HG03354 (cell line): ENCODE measurements at regions not wholly inside any gene's neighbourhood (a gene's known extent, or its start where the extent isn't known, plus 50 kb on each side); places are given as distances from the start of the nearest gene placed in this dataset.

Experiments used
- ATAC-seq: cut with Tn5 transposase; IDR thresholded peaks from one replicate; pipeline ENCODE4 v1.9.1; 2021; ENCODE audit warnings: mild to moderate bottlenecking; ENCODE audit not compliant: unreplicated experiment, poor library complexity, severe bottlenecking

- ATAC-seq = no peak
Measured at GRCh38 chr2:188835006-188835405, 139.2 kb upstream of the COL3A1 start.

- no peak for ATAC-seq
Measured at GRCh38 chr2:188835821-188836220, 138.4 kb upstream of the COL3A1 start.

- ATAC-seq = no peak
Measured at GRCh38 chr2:188845692-188846091, 128.5 kb upstream of the COL3A1 start.

GRCh38 chr2:188848887-188849435, 125.2 kb upstream of the COL3A1 start:
- no peak for ATAC-seq

GRCh38 chr2:188850786-188851185, 123.4 kb upstream of the COL3A1 start:
- ATAC-seq = no peak

GRCh38 chr2:188851311-188851710, 122.9 kb upstream of the COL3A1 start:
- ATAC-seq = no peak

GRCh38 chr2:188851826-188852225, 122.3 kb upstream of the COL3A1 start:
- no peak for ATAC-seq

- no peak for ATAC-seq
Measured at GRCh38 chr2:188852772-188853171, 121.4 kb upstream of the COL3A1 start.

GRCh38 chr2:188853307-188853706, 120.9 kb upstream of the COL3A1 start:
- no peak for ATAC-seq

- no peak for ATAC-seq
Measured at GRCh38 chr2:188865681-188866080, 108.5 kb upstream of the COL3A1 start.

- ATAC-seq = no peak
Measured at GRCh38 chr2:188869550-188869949, 104.6 kb upstream of the COL3A1 start.

GRCh38 chr2:188870289-188870688, 103.9 kb upstream of the COL3A1 start:
- no peak for ATAC-seq

- no peak for ATAC-seq
Measured at GRCh38 chr2:188875104-188875503, 99.1 kb upstream of the COL3A1 start.

- no peak for ATAC-seq
Measured at GRCh38 chr2:188878716-188879115, 95.5 kb upstream of the COL3A1 start.

GRCh38 chr2:188880740-188881139, 93.4 kb upstream of the COL3A1 start:
- ATAC-seq = no peak

GRCh38 chr2:188881434-188881833, 92.7 kb upstream of the COL3A1 start:
- ATAC-seq = no peak

- no peak for ATAC-seq
Measured at GRCh38 chr2:188884046-188884445, 90.1 kb upstream of the COL3A1 start.

GRCh38 chr2:188884517-188884916, 89.7 kb upstream of the COL3A1 start:
- ATAC-seq = no peak

- no peak for ATAC-seq
Measured at GRCh38 chr2:188889187-188889586, 85.0 kb upstream of the COL3A1 start.

GRCh38 chr2:188890755-188891154, 83.4 kb upstream of the COL3A1 start:
- no peak for ATAC-seq

- ATAC-seq = no peak
Measured at GRCh38 chr2:188892636-188893035, 81.5 kb upstream of the COL3A1 start.

GRCh38 chr2:188893972-188894371, 80.2 kb upstream of the COL3A1 start:
- no peak for ATAC-seq
